ENCODE measurements at regions not wholly inside any gene's neighbourhood (a gene's known extent, or its start where the extent isn't known, plus 50 kb on each side); places are given as distances from the start of the nearest gene placed in this dataset.
A peak's percentile ranks its signal among the peaks of the same experiment; 100 is the strongest.

DNA sequence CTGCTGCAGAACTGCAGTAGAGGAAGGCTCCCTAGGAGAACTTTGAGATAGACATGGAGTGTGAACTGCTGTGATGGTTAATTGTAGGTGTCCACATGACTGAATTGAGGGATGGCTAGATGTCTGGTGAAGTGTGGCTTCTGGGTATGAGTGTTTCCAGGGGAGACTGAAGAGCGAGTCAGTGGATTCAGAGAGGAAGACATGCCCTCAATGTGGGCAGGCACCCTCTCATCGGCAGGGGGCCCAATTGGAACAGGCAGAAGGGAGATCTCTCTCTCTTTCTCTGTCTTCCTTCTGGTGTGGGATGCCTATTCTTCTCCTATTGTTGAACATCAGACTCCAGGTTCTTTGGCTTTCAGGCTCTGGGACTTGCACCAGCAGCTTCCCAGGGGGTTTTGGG lies 304.7 kb upstream of the GATB start:
- H3K36me3 Mint-ChIP-seq: peaks cover 0 to 26% (median 5%) of the 10 kb centered on the region in 5 donors
- Histone ChIP-seq H3K4me3 (ENCODE audit: low read length) (no peak overlapping the region), H3K27ac (ENCODE audit: low read depth, low read length) (no peak overlapping the region), H3K4me1 (ENCODE audit: control insufficient read depth in 2 of 2, insufficient read depth in 2 of 2, low read length in 2 of 2) (peaks cover 4 to 18% of the 10 kb centered on the region in 2 donors), H3K27me3 (ENCODE audit: control insufficient read depth in 2 of 2, insufficient read depth in 2 of 2, low read length in 2 of 2) (no peaks in the 10 kb centered on the region), H3K9me3 (ENCODE audit: control insufficient read depth in 2 of 3, low read length in 3 of 3) (no peaks in the 10 kb centered on the region), H3K36me3 (ENCODE audit: control insufficient read depth in 2 of 3, insufficient read depth in 3 of 3, low read length in 3 of 3) (no peaks in the 10 kb centered on the region)
- H3K27me3 Mint-ChIP-seq: no peaks in the 10 kb centered on the region
- ChIA-PET POLR2A (interaction anchor here (0.6 to 3.1 kb wide), 5 partner anchors 14 to 283 kb away, joined by 3 to 9 read pairs (median 7); no protein-coding TSS in a partner anchor), CTCF (interaction anchor here (0.7 to 1.4 kb wide), 3 partner anchors 122 to 304 kb away, joined by 3 to 7 read pairs (median 3); no protein-coding TSS in a partner anchor)
- no peak for ATAC-seq
- H3K4me3 Mint-ChIP-seq: peak overlapping the region in 1 of 10 donors; percentile 1
- peak overlapping the region in 3 of 9 donors; percentile 12 to 40 (median 28) for H3K27ac Mint-ChIP-seq
- DNase-seq: peak in 5 of 9 donors; percentile 6 to 36 (median 22)
- H3K9me3 Mint-ChIP-seq: peaks cover 0 to 8% (median 0%) of the 10 kb centered on the region in 11 donors
- intact Hi-C loops (cut with micrococcal nuclease): loop anchor here in 1 of 2 donors (1.0 to 5.0 kb wide), 5 partner anchors 35 to 320 kb away; no protein-coding TSS in a partner anchor
- H3K4me1 Mint-ChIP-seq: peaks cover 18 to 70% (median 53%) of the 10 kb centered on the region in 7 donors

DNA sequence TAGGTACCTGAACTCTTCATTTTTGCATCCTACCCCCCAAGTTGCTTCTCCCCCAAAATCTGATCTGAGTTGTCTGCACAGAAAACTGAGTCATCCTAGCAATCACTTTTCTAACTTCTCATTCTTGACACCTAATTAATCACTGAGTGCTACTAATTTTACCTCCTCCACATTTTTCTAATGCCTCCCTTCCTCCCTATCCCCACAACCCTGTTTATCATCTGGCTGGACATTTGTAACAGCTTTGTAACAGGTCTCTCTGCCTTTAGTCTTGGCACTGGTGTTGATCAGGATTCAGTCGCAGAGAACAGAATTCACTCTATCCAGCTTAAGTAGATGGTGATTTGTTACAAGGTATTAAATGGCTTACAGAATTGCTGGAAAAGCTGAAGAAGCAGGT lies 303.9 kb upstream of the GATB start:
- peaks cover 4 to 18% of the 10 kb centered on the region in 2 donors for H3K4me1 ChIP-seq (ENCODE audit: control insufficient read depth in 2 of 2, insufficient read depth in 2 of 2, low read length in 2 of 2)
- no peaks in the 10 kb centered on the region for H3K9me3 ChIP-seq (ENCODE audit: control insufficient read depth in 2 of 3, low read length in 3 of 3)
- H3K9me3 Mint-ChIP-seq: peaks cover 0 to 8% (median 0%) of the 10 kb centered on the region in 11 donors
- peak overlapping the region in 3 of 9 donors; percentile 15 to 57 (median 40) for H3K27ac Mint-ChIP-seq
- H3K4me1 Mint-ChIP-seq: peaks cover 15 to 63% (median 51%) of the 10 kb centered on the region in 7 donors
- DNase-seq: no peak
- CTCF ChIA-PET: interaction anchor here (0.7 kb wide), 1 partner anchor 321 kb away, joined by 3 read pairs; no protein-coding TSS in a partner anchor
- no peaks in the 10 kb centered on the region for H3K27me3 ChIP-seq (ENCODE audit: control insufficient read depth in 2 of 2, insufficient read depth in 2 of 2, low read length in 2 of 2)
- no peak for ATAC-seq
- no peak overlapping the region for H3K4me3 ChIP-seq (ENCODE audit: low read length)
- no peak overlapping the region for H3K27ac ChIP-seq (ENCODE audit: low read depth, low read length)
- intact Hi-C loops (cut with micrococcal nuclease): loop anchor here in 1 of 2 donors (1.0 to 5.0 kb wide), 5 partner anchors 36 to 321 kb away; no protein-coding TSS in a partner anchor
- peaks cover 0 to 26% (median 5%) of the 10 kb centered on the region in 5 donors for H3K36me3 Mint-ChIP-seq
- peaks cover 0 to 1% (median 0%) of the 10 kb centered on the region in 5 donors for H3K27me3 Mint-ChIP-seq
- H3K4me3 Mint-ChIP-seq: no peak overlapping the region
- H3K36me3 ChIP-seq (ENCODE audit: control insufficient read depth in 2 of 3, insufficient read depth in 3 of 3, low read length in 3 of 3): no peaks in the 10 kb centered on the region
- POLR2A ChIA-PET: interaction anchor here (0.6 to 3.1 kb wide), 5 partner anchors 15 to 284 kb away, joined by 3 to 9 read pairs (median 7); no protein-coding TSS in a partner anchor

GRCh38 chr4:152064282-152064681 lies 303.5 kb upstream of the GATB start:
- POLR2A ChIA-PET: interaction anchor here (0.7 to 3.1 kb wide), 4 partner anchors 15 to 285 kb away, joined by 4 to 9 read pairs (median 7); no protein-coding TSS in a partner anchor
- peaks cover 14 to 62% (median 51%) of the 10 kb centered on the region in 7 donors for H3K4me1 Mint-ChIP-seq

GRCh38 chr4:152063621-152064240 lies 302.9 kb upstream of the GATB start:
- DNase-seq (peak in 7 of 9 donors; percentile 14 to 58 (median 35)), ATAC-seq (peak; percentile 85)
- Mint-ChIP-seq H3K9me3 (peaks cover 0 to 8% (median 0%) of the 10 kb centered on the region in 11 donors), H3K4me1 (peaks cover 14 to 56% (median 46%) of the 10 kb centered on the region in 7 donors), H3K4me3 (peak overlapping the region in 4 of 10 donors; percentile 15 to 40 (median 26)), H3K36me3 (peaks cover 0 to 22% (median 5%) of the 10 kb centered on the region in 5 donors), H3K27me3 (peaks cover 0 to 10% (median 0%) of the 10 kb centered on the region in 5 donors), H3K27ac (peak overlapping the region in 4 of 9 donors; percentile 11 to 67 (median 52))
- POLR2A ChIA-PET: interaction anchor here (0.7 to 3.1 kb wide), 3 partner anchors 16 to 285 kb away, joined by 4 to 9 read pairs (median 7); no protein-coding TSS in a partner anchor
- Histone ChIP-seq H3K27me3 (ENCODE audit: control insufficient read depth in 2 of 2, insufficient read depth in 2 of 2, low read length in 2 of 2) (no peaks in the 10 kb centered on the region), H3K9me3 (ENCODE audit: control insufficient read depth in 2 of 3, low read length in 3 of 3) (no peaks in the 10 kb centered on the region), H3K4me3 (ENCODE audit: low read length) (no peak overlapping the region), H3K27ac (ENCODE audit: low read depth, low read length) (no peak overlapping the region), H3K36me3 (ENCODE audit: control insufficient read depth in 2 of 3, insufficient read depth in 3 of 3, low read length in 3 of 3) (no peaks in the 10 kb centered on the region), H3K4me1 (ENCODE audit: control insufficient read depth in 2 of 2, insufficient read depth in 2 of 2, low read length in 2 of 2) (peaks cover under 1 to 18% of the 10 kb centered on the region in 2 donors)
- intact Hi-C loops (cut with micrococcal nuclease): no loop called here
- CTCF ChIA-PET: no interaction called here

More at GRCh38 chr4:152064282-152064681, 303.5 kb upstream of the GATB start:
- CTCF ChIA-PET: interaction anchor here (0.7 kb wide), 1 partner anchor 321 kb away, joined by 3 read pairs; no protein-coding TSS in a partner anchor
- no peak overlapping the region for H3K27ac ChIP-seq (ENCODE audit: low read depth, low read length)
- H3K4me1 ChIP-seq (ENCODE audit: control insufficient read depth in 2 of 2, insufficient read depth in 2 of 2, low read length in 2 of 2): peaks cover 4 to 18% of the 10 kb centered on the region in 2 donors
- DNase-seq (no peak), ATAC-seq (no peak)
- no peak overlapping the region for H3K4me3 ChIP-seq (ENCODE audit: low read length)
- peaks cover 0 to 6% (median 0%) of the 10 kb centered on the region in 5 donors for H3K27me3 Mint-ChIP-seq
- H3K36me3 Mint-ChIP-seq: peaks cover 0 to 26% (median 5%) of the 10 kb centered on the region in 5 donors
- H3K9me3 Mint-ChIP-seq: peaks cover 0 to 8% (median 0%) of the 10 kb centered on the region in 11 donors
- intact Hi-C loops (cut with micrococcal nuclease): no loop called here
- H3K4me3 Mint-ChIP-seq: no peak overlapping the region
- no peaks in the 10 kb centered on the region for H3K27me3 ChIP-seq (ENCODE audit: control insufficient read depth in 2 of 2, insufficient read depth in 2 of 2, low read length in 2 of 2)
- H3K27ac Mint-ChIP-seq: peak overlapping the region in 3 of 9 donors; percentile 15 to 40 (median 21)
- no peaks in the 10 kb centered on the region for H3K9me3 ChIP-seq (ENCODE audit: control insufficient read depth in 2 of 3, low read length in 3 of 3)
- H3K36me3 ChIP-seq (ENCODE audit: control insufficient read depth in 2 of 3, insufficient read depth in 3 of 3, low read length in 3 of 3): no peaks in the 10 kb centered on the region

GRCh38 chr4:152062936-152063620 lies 302.3 kb upstream of the GATB start:
- no peak overlapping the region for H3K4me3 Mint-ChIP-seq
- Histone ChIP-seq H3K9me3 (ENCODE audit: control insufficient read depth in 2 of 3, low read length in 3 of 3) (no peaks in the 10 kb centered on the region), H3K27ac (ENCODE audit: low read depth, low read length) (no peak overlapping the region), H3K4me1 (ENCODE audit: control insufficient read depth in 2 of 2, insufficient read depth in 2 of 2, low read length in 2 of 2) (peaks cover 0 to 18% of the 10 kb centered on the region in 2 donors), H3K27me3 (ENCODE audit: control insufficient read depth in 2 of 2, insufficient read depth in 2 of 2, low read length in 2 of 2) (no peaks in the 10 kb centered on the region), H3K36me3 (ENCODE audit: control insufficient read depth in 2 of 3, insufficient read depth in 3 of 3, low read length in 3 of 3) (no peaks in the 10 kb centered on the region), H3K4me3 (ENCODE audit: low read length) (no peak overlapping the region)
- ChIA-PET CTCF (no interaction called here), POLR2A (interaction anchor here (1.9 to 2.7 kb wide), 2 partner anchors 38 to 286 kb away, joined by 5 to 7 read pairs; no protein-coding TSS in a partner anchor)
- no peak for DNase-seq
- ATAC-seq: no peak
- peaks cover 0 to 13% (median 4%) of the 10 kb centered on the region in 11 donors for H3K9me3 Mint-ChIP-seq
- intact Hi-C loops (cut with micrococcal nuclease): no loop called here
- peaks cover 3 to 22% (median 9%) of the 10 kb centered on the region in 5 donors for H3K36me3 Mint-ChIP-seq
- H3K4me1 Mint-ChIP-seq: peaks cover 12 to 50% (median 39%) of the 10 kb centered on the region in 7 donors
- H3K27ac Mint-ChIP-seq: peak overlapping the region in 3 of 9 donors; percentile 4 to 38 (median 11)
- H3K27me3 Mint-ChIP-seq: peaks cover 0 to 15% (median 0%) of the 10 kb centered on the region in 5 donors

- intact Hi-C loops (cut with micrococcal nuclease): loop anchor here (5.0 kb wide), 1 partner anchor 42 kb away; no protein-coding TSS in a partner anchor
Measured at GRCh38 chr4:152054731-152055130, 293.9 kb upstream of the GATB start.

More at GRCh38 chr4:152054731-152055130, 293.9 kb upstream of the GATB start:
- Mint-ChIP-seq H3K36me3 (peaks cover 3 to 26% (median 8%) of the 10 kb centered on the region in 5 donors), H3K9me3 (peaks cover 2 to 27% (median 13%) of the 10 kb centered on the region in 11 donors), H3K27ac (no peak overlapping the region), H3K4me3 (no peak overlapping the region), H3K27me3 (peaks cover 0 to 20% (median 0%) of the 10 kb centered on the region in 5 donors), H3K4me1 (peaks cover 15 to 32% (median 21%) of the 10 kb centered on the region in 7 donors)
- DNase-seq (no peak), ATAC-seq (no peak)
- H3K27me3 ChIP-seq (ENCODE audit: control insufficient read depth in 2 of 2, insufficient read depth in 2 of 2, low read length in 2 of 2): no peaks in the 10 kb centered on the region
- POLR2A ChIA-PET: no interaction called here
- H3K9me3 ChIP-seq (ENCODE audit: control insufficient read depth in 2 of 3, low read length in 3 of 3): no peaks in the 10 kb centered on the region
- H3K4me1 ChIP-seq (ENCODE audit: control insufficient read depth in 2 of 2, insufficient read depth in 2 of 2, low read length in 2 of 2): peaks cover 11 to 12% of the 10 kb centered on the region in 2 donors
- no peak overlapping the region for H3K4me3 ChIP-seq (ENCODE audit: low read length)
- CTCF ChIA-PET: no interaction called here
- H3K36me3 ChIP-seq (ENCODE audit: control insufficient read depth in 2 of 3, insufficient read depth in 3 of 3, low read length in 3 of 3): no peaks in the 10 kb centered on the region
- H3K27ac ChIP-seq (ENCODE audit: low read depth, low read length): no peak overlapping the region
